Kasumi-1 (cell line): ENCODE measurements at regions not wholly inside any gene's neighbourhood (a gene's known extent, or its start where the extent isn't known, plus 50 kb on each side); places are given as distances from the start of the nearest gene placed in this dataset.
"Not testable (repeated sequence)": the region's sequence is repeated elsewhere in the genome, so short reads cannot be mapped to it uniquely, and the experiment has no call there.

Experiments
- DNase-seq, 2 experiments: peaks; one replicate each; lab custom pipeline; 2025; lab: John Stamatoyannopoulos, UW

- DNase-seq = no peak
These were observed 81.9 kb upstream of the LRPAP1 start for GRCh38 chr4:3613967-3614730.

GRCh38 chr4:3612934-3613333 is 80.7 kb upstream of the LRPAP1 start:
- no peak for DNase-seq

- no peak for DNase-seq
These were observed 80.1 kb upstream of the LRPAP1 start for GRCh38 chr4:3612281-3612680.

GRCh38 chr4:3611778-3612177 is 79.6 kb upstream of the LRPAP1 start:
- DNase-seq = no peak

GRCh38 chr4:3610851-3611250 is 78.6 kb upstream of the LRPAP1 start:
- not testable (repeated sequence) for DNase-seq

- not testable (repeated sequence) for DNase-seq
These were observed 77.7 kb upstream of the LRPAP1 start for GRCh38 chr4:3609905-3610304.

GRCh38 chr4:3607690-3608552 is 75.7 kb upstream of the LRPAP1 start:
- no peak for DNase-seq

GRCh38 chr4:3606850-3607249 is 74.6 kb upstream of the LRPAP1 start:
- not testable (repeated sequence) for DNase-seq

GRCh38 chr4:3606271-3606670 is 74.0 kb upstream of the LRPAP1 start:
- not testable (repeated sequence) for DNase-seq

GRCh38 chr4:3605491-3605890 is 73.3 kb upstream of the LRPAP1 start:
- no peak for DNase-seq

GRCh38 chr4:3602886-3603645 is 70.8 kb upstream of the LRPAP1 start:
- DNase-seq = not testable (repeated sequence)

GRCh38 chr4:3601992-3602391 is 69.8 kb upstream of the LRPAP1 start:
- DNase-seq = no peak

GRCh38 chr4:3601108-3601690 is 69.0 kb upstream of the LRPAP1 start:
- not testable (repeated sequence) for DNase-seq

- no peak for DNase-seq
These were observed 67.7 kb upstream of the LRPAP1 start for GRCh38 chr4:3599951-3600350.

- no peak for DNase-seq
These were observed 66.5 kb upstream of the LRPAP1 start for GRCh38 chr4:3598695-3599227.

GRCh38 chr4:3597896-3598505 is 65.8 kb upstream of the LRPAP1 start:
- not testable (repeated sequence) for DNase-seq

- DNase-seq = not testable (repeated sequence)
These were observed 64.9 kb upstream of the LRPAP1 start for GRCh38 chr4:3596957-3597733.

GRCh38 chr4:3595627-3596291 is 63.5 kb upstream of the LRPAP1 start:
- not testable (repeated sequence) for DNase-seq

- not testable (repeated sequence) for DNase-seq
These were observed 62.5 kb upstream of the LRPAP1 start for GRCh38 chr4:3594751-3595150.
